ENCODE measurements at regions not wholly inside any gene's neighbourhood (a gene's known extent, or its start where the extent isn't known, plus 50 kb on each side); places are given as distances from the start of the nearest gene placed in this dataset.

- DNase-seq (ENCODE audit: low spot score): no peak
Measured at GRCh38 chr2:67812682-67813081, 250.1 kb downstream of the C1D start.

More at GRCh38 chr2:67812682-67813081, 250.1 kb downstream of the C1D start:
- H3K79me2 ChIP-seq (replicated peaks; ENCODE audit: insufficient read depth): no peaks in the 10 kb centered on the region
- H3K4me3 Mint-ChIP-seq: no peak overlapping the region
- no peaks in the 10 kb centered on the region for H3K27me3 Mint-ChIP-seq (ENCODE audit: insufficient read depth, low read depth, poor library complexity)
- no peak for TF ChIP-seq REST (IDR thresholded peaks at IDR 0.05; ENCODE audit: unreplicated experiment)
- no peak for TF ChIP-seq POLR2AphosphoS5 (IDR thresholded peaks at IDR 0.05; ENCODE audit: low read depth)
- no peak for TF ChIP-seq ETS1 (IDR thresholded peaks at IDR 0.05)
- no peak for TF ChIP-seq ZNF114 (CRISPR knock-in tag; IDR thresholded peaks at IDR 0.05)
- no peak for TF ChIP-seq NANOG (IDR thresholded peaks at IDR 0.05; ENCODE audit: borderline replicate concordance)
- TF ChIP-seq ZNF462 (CRISPR knock-in tag; IDR thresholded peaks at IDR 0.05): no peak
- no peak for TF ChIP-seq CREB1 (CRISPR knock-in tag; IDR thresholded peaks at IDR 0.05; ENCODE audit: low read depth)
- TF ChIP-seq EZH2phosphoT487 (IDR thresholded peaks at IDR 0.05; ENCODE audit: unreplicated experiment): no peak
- no peak for TF ChIP-seq ZNF331 (CRISPR knock-in tag; IDR thresholded peaks at IDR 0.05; ENCODE audit: low read depth)
- TF ChIP-seq EZH2 (IDR thresholded peaks at IDR 0.05; ENCODE audit: low read depth, unreplicated experiment): no peak
- no peak for TF ChIP-seq JUNB (IDR thresholded peaks at IDR 0.05; ENCODE audit: unreplicated experiment)
- TF ChIP-seq STAT1 (IDR thresholded peaks at IDR 0.05; ENCODE audit: unreplicated experiment): no peak
- no peak for TF ChIP-seq CTCF (conservative IDR thresholded peaks at IDR 0.05; ENCODE audit: low read depth in 2 of 2)
- H3F3A ChIP-seq (replicated peaks; ENCODE audit: low read depth): no peaks in the 10 kb centered on the region
- H2AFZ ChIP-seq: no peak overlapping the region
- H3K4me2 ChIP-seq: no peak overlapping the region
- H3K4me1 ChIP-seq (ENCODE audit: insufficient read depth): no peaks in the 10 kb centered on the region
- H3K9me2 ChIP-seq (ENCODE audit: insufficient read depth): peaks cover 12% of the 10 kb centered on the region
- ATAC-seq: no peak
- no peak overlapping the region for H3K27ac ChIP-seq (ENCODE audit: low read depth)
- H3K36me3 Mint-ChIP-seq (ENCODE audit: low read depth): no peaks in the 10 kb centered on the region
- H3K4me1 Mint-ChIP-seq: peaks cover 11% of the 10 kb centered on the region; the same call in 2 of the 3 replicates
- H3K36me3 ChIP-seq (ENCODE audit: insufficient read depth): no peaks in the 10 kb centered on the region
- no peak overlapping the region for H3K27ac Mint-ChIP-seq
- peaks cover 5% of the 10 kb centered on the region; the same call in 2 of the 3 replicates for H3K9me3 Mint-ChIP-seq
- H4K20me1 ChIP-seq (replicated peaks; ENCODE audit: insufficient read depth): no peaks in the 10 kb centered on the region
- no peak overlapping the region for H3K4me3 ChIP-seq
- H3K27me3 ChIP-seq (ENCODE audit: insufficient read depth): no peaks in the 10 kb centered on the region
